ENCODE measurements at regions not wholly inside any gene's neighbourhood (a gene's known extent, or its start where the extent isn't known, plus 50 kb on each side); places are given as distances from the start of the nearest gene placed in this dataset.

DNA sequence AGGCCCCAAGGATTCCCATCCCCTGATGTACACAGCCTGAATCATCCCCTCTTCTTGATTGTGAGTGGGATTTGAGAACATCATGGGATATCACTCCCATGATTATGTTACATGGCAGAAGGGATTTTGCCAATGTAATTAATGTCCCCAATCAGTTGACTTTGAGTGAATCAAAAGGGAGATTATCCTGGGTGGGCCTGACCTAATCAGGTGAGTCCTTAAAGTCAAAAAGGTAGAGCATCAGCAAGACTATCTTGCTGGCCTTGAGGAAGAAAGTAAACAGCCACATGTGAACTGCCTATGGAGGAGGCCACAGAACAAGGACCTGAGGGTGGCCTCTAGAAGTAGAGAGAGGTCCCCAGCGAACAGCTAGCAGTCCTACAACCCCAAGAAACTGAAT, 203.1 kb upstream of the ATP6AP2 start:
- ATAC-seq (no peak), FAIRE-seq (no peak), DNase-seq (ENCODE audit: low spot score) (no peak)
- no peak overlapping the region for H3K9ac ChIP-seq (ENCODE audit: insufficient read depth, low read depth, low read length)
- H3K27ac ChIP-seq (ENCODE audit: extremely low read length, insufficient read depth, low read length) = no peak overlapping the region
- H2AFZ ChIP-seq (ENCODE audit: low read length) = no peak overlapping the region
- in situ Hi-C loops (cut with HindIII; ENCODE audit: extremely low pct_ligation_motif_present, low pct_unique_long_range_greater_than_20kb) (no loop called here), intact Hi-C loops (cut with micrococcal nuclease; ENCODE audit: unreplicated experiment) (no loop called here)
- H3K36me3 ChIP-seq (replicated peaks in 1 of 2; ENCODE audit: control insufficient read depth in 1 of 2, insufficient read depth in 2 of 2, low read length in 2 of 2) = no peaks in the 10 kb centered on the region
- H3K4me3 ChIP-seq (replicated peaks in 1 of 3; ENCODE audit: insufficient read depth in 1 of 3, low read depth in 2 of 3, low read length in 3 of 3) = no peak overlapping the region
- WGBS (ENCODE audit: low lambda C conversion rate) = no CpG with 5 or more reads among the region's 1 CpG
- POLR2A ChIA-PET = no interaction called here
- no peaks in the 10 kb centered on the region for H3K4me1 ChIP-seq (ENCODE audit: insufficient read depth, low read length)
- no peaks in the 10 kb centered on the region for H3K9me3 ChIP-seq (ENCODE audit: low read length)
- no peaks in the 10 kb centered on the region for H4K20me1 ChIP-seq (ENCODE audit: insufficient read depth, low read length)
- CTCF ChIA-PET (ENCODE audit: low intra/inter-chr PET ratio, low total read pairs) = no interaction called here
- no peaks in the 10 kb centered on the region for H3K27me3 ChIP-seq (ENCODE audit: control insufficient read depth in 1 of 2, insufficient read depth in 2 of 2, low read length in 2 of 2)
- no peak overlapping the region for H3K4me2 ChIP-seq (ENCODE audit: low read depth, low read length)
- no TSS peak for BruUV-seq (replicated peaks)
- H3K79me2 ChIP-seq (ENCODE audit: insufficient read depth, low read length) = no peaks in the 10 kb centered on the region
- TF ChIP-seq TCF12 (IDR thresholded peaks at IDR 0.05) (no peak), TCF12 (CRISPR knock-in tag; IDR thresholded peaks at IDR 0.05) (no peak), ETV5 (CRISPR knock-in tag; IDR thresholded peaks at IDR 0.05; ENCODE audit: borderline replicate concordance) (no peak), ZFAT (CRISPR knock-in tag; conservative IDR thresholded peaks at IDR 0.05) (no peak), ZNF777 (CRISPR knock-in tag; IDR thresholded peaks at IDR 0.05) (no peak), RARA (CRISPR knock-in tag; IDR thresholded peaks at IDR 0.05) (no peak), ZNF703 (CRISPR knock-in tag; IDR thresholded peaks at IDR 0.05; ENCODE audit: borderline replicate concordance) (no peak), ASH2L (IDR thresholded peaks at IDR 0.05; ENCODE audit: insufficient read length, low read depth, low read length) (no peak), ZFP62 (CRISPR knock-in tag; IDR thresholded peaks at IDR 0.05) (no peak), ZNF317 (CRISPR knock-in tag; IDR thresholded peaks at IDR 0.05) (no peak)
- TF ChIP-seq, protein P1, sequence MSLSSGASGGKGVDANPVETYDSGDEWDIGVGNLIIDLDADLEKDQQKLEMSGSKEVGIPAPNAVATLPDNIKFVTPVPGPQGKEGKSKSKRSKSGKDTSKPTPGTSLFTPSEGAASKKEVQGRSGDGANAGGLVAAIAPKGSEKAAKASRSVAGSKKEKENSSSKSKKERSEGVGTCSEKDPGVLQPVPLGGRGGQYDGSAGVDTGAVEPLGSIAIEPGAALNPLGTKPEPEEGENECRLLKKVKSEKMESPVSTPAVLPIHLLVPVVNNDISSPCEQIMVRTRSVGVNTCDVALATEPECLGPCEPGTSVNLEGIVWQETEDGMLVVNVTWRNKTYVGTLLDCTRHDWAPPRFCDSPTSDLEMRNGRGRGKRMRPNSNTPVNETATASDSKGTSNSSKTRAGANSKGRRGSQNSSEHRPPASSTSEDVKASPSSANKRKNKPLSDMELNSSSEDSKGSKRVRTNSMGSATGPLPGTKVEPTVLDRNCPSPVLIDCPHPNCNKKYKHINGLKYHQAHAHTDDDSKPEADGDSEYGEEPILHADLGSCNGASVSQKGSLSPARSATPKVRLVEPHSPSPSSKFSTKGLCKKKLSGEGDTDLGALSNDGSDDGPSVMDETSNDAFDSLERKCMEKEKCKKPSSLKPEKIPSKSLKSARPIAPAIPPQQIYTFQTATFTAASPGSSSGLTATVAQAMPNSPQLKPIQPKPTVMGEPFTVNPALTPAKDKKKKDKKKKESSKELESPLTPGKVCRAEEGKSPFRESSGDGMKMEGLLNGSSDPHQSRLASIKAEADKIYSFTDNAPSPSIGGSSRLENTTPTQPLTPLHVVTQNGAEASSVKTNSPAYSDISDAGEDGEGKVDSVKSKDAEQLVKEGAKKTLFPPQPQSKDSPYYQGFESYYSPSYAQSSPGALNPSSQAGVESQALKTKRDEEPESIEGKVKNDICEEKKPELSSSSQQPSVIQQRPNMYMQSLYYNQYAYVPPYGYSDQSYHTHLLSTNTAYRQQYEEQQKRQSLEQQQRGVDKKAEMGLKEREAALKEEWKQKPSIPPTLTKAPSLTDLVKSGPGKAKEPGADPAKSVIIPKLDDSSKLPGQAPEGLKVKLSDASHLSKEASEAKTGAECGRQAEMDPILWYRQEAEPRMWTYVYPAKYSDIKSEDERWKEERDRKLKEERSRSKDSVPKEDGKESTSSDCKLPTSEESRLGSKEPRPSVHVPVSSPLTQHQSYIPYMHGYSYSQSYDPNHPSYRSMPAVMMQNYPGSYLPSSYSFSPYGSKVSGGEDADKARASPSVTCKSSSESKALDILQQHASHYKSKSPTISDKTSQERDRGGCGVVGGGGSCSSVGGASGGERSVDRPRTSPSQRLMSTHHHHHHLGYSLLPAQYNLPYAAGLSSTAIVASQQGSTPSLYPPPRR (CRISPR knock-in tag; IDR thresholded peaks at IDR 0.05; ENCODE audit: borderline replicate concordance) = no peak
- TF ChIP-seq, protein P2, sequence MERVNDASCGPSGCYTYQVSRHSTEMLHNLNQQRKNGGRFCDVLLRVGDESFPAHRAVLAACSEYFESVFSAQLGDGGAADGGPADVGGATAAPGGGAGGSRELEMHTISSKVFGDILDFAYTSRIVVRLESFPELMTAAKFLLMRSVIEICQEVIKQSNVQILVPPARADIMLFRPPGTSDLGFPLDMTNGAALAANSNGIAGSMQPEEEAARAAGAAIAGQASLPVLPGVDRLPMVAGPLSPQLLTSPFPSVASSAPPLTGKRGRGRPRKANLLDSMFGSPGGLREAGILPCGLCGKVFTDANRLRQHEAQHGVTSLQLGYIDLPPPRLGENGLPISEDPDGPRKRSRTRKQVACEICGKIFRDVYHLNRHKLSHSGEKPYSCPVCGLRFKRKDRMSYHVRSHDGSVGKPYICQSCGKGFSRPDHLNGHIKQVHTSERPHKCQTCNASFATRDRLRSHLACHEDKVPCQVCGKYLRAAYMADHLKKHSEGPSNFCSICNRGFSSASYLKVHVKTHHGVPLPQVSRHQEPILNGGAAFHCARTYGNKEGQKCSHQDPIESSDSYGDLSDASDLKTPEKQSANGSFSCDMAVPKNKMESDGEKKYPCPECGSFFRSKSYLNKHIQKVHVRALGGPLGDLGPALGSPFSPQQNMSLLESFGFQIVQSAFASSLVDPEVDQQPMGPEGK (CRISPR knock-in tag; IDR thresholded peaks at IDR 0.05) = no peak
- TF ChIP-seq, protein P3, sequence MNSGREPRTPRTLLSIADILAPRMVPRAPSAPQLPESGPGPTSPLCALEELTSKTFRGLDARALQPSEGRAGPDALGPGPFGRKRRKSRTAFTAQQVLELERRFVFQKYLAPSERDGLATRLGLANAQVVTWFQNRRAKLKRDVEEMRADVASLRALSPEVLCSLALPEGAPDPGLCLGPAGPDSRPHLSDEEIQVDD (CRISPR knock-in tag; IDR thresholded peaks at IDR 0.05; ENCODE audit: borderline replicate concordance) = no peak
- TF ChIP-seq, protein P4, sequence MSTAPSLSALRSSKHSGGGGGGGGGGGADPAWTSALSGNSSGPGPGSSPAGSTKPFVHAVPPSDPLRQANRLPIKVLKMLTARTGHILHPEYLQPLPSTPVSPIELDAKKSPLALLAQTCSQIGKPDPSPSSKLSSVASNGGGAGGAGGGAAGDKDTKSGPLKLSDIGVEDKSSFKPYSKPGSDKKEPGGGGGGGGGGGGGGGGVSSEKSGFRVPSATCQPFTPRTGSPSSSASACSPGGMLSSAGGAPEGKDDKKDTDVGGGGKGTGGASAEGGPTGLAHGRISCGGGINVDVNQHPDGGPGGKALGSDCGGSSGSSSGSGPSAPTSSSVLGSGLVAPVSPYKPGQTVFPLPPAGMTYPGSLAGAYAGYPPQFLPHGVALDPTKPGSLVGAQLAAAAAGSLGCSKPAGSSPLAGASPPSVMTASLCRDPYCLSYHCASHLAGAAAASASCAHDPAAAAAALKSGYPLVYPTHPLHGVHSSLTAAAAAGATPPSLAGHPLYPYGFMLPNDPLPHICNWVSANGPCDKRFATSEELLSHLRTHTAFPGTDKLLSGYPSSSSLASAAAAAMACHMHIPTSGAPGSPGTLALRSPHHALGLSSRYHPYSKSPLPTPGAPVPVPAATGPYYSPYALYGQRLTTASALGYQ (CRISPR knock-in tag; IDR thresholded peaks at IDR 0.05) = no peak

Measured in HepG2 (cell line).